Tibial nerve (tissue), 4 donors: ENCODE measurements at regions not wholly inside any gene's neighbourhood (a gene's known extent, or its start where the extent isn't known, plus 50 kb on each side); places are given as distances from the start of the nearest gene placed in this dataset.

Source experiments
- DNase-seq, 2 donors: peaks; one replicate each; pipeline ENCODE4 v3.0.0-alpha.2; 2019; ENCODE audit warnings: low spot score in 2 of 2
- H3K27ac ChIP-seq, 4 donors: fragments of 200-600 bp; sonication (generic) in 3 of 4; one replicate each; pipeline ENCODE4 v1.5.1; 2017 to 2019; ENCODE audit warnings: mild to moderate bottlenecking in 1 of 4
- H3K27me3 ChIP-seq, 2 donors: fragments of 200-600 bp; sonication (generic) in 1 of 2; one replicate each; pipeline versions ENCODE4 v1.5.1 to v1.6.0; 2017 to 2019
- H3K36me3 ChIP-seq, 3 donors: fragments of 200-600 bp; sonication (generic); one replicate each; pipeline ENCODE4 v1.5.1; 2018 to 2019
- H3K4me1 ChIP-seq, 4 donors: fragments of 200-600 bp; sonication (generic) in 3 of 4; one replicate each; pipeline ENCODE4 v1.5.1; 2017 to 2019
- H3K4me3 ChIP-seq, 4 donors: fragments of 200-600 bp; sonication (generic) in 3 of 4; one replicate each; pipeline ENCODE4 v1.5.1; 2017 to 2019; ENCODE audit warnings: mild to moderate bottlenecking in 1 of 4, moderate library complexity in 1 of 4
- H3K9me3 ChIP-seq, 4 donors: fragments of 200-600 bp; sonication (generic) in 3 of 4; one replicate each; pipeline ENCODE4 v1.5.1; 2017 to 2019
- EP300 ChIP-seq, 2 donors: sonication (generic); formaldehyde crosslinking; IDR thresholded peaks; one replicate each; pipeline ENCODE4 v1.6.1; 2017; ENCODE audit warnings: antibody characterized with exemption in 2 of 2, mild to moderate bottlenecking in 1 of 2
- POLR2A ChIP-seq, 2 donors: fragments of 450-650 bp; IDR thresholded peaks; one replicate each; pipeline ENCODE4 v1.6.1; 2017; ENCODE audit warnings: antibody characterized with exemption in 2 of 2, mild to moderate bottlenecking in 2 of 2, moderate library complexity in 2 of 2
- WGBS, 2 donors: methylation state at CpG; one replicate each; pipeline ENCODE4 v1.1.5; 2018; 5-methylcytosine and 5-hydroxymethylcytosine counted together
- TF ChIP-seq, protein P1 (sequence below), 5 experiments: fragments of 200-600 bp in 3 of 5; fragments of 450-650 bp in 2 of 5; sonication (generic) in 3 of 5; IDR thresholded peaks; one replicate each; pipeline ENCODE4 v1.5.1; 2016 to 2019; ENCODE audit warnings: antibody characterized with exemption in 5 of 5, mild to moderate bottlenecking in 3 of 5, moderate library complexity in 2 of 5

DNA sequence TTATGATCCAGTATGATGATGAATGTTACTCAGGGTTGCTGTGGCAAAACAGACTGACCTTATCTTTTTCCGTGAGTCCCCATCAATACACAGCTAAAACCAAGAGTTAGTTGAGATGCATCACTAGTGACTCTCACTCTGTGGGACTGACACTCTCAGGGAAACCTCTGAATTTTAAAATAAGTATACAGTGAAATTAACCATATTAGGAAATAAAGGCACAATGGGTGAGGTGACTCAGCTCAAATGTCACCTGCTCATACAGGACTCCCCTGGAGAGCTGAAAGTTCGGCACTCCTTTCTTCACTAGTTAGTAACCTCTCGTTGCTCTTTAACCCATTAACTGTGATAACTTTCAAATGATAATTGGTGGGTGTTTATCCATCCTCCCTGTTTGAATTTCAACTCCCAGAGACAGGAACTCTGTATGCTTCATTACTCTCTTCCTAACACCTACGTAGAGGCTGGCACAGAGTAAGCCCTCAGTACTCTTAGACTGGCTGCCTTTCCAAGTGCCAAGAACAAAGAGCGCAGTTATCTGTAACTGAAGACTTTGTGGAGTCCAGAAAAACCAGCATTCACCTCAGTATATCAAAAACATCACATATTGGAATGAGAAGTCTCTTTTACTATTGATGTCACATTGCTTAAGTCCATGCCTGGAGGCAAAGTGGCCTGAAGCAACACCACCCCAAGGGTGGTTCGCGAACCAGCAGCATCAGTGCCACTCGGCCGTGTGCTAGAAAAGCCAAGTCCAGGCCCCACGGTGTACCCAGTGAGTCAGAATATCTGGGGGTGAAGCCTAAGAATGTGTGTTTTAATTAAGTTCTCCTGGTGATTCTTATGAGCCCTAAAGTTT, 91.1 kb downstream of the NIBAN1 start:
- Histone ChIP-seq H3K9me3 (no peaks in the 10 kb centered on the region), H3K27ac (peak overlapping the region in 3 of 4 donors; percentile 9 to 84 (median 69)), H3K4me3 (no peak overlapping the region), H3K36me3 (no peaks in the 10 kb centered on the region), H3K27me3 (no peaks in the 10 kb centered on the region), H3K4me1 (peaks cover 0 to 59% (median 7%) of the 10 kb centered on the region in 4 donors)
- TF ChIP-seq POLR2A (IDR thresholded peaks at IDR 0.05) (no peak), EP300 (IDR thresholded peaks at IDR 0.05) (no peak)
- TF ChIP-seq, protein P1, sequence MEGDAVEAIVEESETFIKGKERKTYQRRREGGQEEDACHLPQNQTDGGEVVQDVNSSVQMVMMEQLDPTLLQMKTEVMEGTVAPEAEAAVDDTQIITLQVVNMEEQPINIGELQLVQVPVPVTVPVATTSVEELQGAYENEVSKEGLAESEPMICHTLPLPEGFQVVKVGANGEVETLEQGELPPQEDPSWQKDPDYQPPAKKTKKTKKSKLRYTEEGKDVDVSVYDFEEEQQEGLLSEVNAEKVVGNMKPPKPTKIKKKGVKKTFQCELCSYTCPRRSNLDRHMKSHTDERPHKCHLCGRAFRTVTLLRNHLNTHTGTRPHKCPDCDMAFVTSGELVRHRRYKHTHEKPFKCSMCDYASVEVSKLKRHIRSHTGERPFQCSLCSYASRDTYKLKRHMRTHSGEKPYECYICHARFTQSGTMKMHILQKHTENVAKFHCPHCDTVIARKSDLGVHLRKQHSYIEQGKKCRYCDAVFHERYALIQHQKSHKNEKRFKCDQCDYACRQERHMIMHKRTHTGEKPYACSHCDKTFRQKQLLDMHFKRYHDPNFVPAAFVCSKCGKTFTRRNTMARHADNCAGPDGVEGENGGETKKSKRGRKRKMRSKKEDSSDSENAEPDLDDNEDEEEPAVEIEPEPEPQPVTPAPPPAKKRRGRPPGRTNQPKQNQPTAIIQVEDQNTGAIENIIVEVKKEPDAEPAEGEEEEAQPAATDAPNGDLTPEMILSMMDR (IDR thresholded peaks at IDR 0.05) = no peak
- no peak for DNase-seq
- WGBS, 2 donors = 70 to 84% methylated on average over 10 of the region's 10 CpGs

DNA sequence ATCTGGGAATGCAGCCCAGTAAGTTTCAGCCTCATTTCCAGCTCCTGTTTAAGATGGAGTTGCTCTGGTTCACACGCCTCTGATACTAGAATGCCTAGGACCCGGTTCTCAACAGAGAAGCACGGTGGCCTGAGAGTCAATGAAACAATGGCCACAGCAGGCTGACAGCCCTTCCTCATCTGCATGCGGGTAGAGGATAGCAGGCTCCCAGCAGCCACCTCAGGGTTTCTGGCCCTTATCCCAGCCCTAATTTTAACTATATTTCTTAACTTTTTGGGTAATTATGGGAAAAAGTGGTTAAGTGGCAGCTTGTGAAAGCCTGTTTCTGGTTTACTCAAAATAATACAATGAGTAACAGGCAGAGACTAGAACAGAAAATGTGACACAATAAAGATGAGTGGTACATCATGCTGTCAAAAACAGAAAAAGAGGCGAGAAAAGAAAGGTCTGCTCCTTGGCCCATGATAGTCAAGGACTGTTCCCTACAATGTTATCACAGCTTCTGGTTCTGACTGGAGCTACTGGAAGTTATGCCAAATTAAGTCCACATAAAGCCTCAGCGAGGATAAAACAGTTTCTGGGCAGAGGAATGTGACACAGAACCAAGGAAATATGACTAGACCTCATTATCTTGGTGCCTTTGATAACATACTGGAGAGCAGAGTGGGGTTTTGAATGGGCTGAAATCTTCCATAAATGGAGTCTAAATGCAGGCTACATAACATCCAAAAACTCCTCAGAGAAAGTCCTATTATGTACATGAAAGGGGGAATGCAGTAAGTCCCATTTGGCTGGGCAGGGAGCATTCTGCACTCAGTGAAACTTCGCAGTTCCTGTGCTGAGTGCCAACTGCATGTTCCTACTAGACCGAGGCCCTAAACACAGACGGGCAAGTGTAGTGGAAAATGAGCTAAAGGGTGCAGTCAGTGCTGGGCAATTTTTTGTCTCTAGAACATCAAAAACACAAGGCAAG, 92.1 kb downstream of the NIBAN1 start:
- Histone ChIP-seq H3K4me1 (peaks cover 0 to 57% (median 4%) of the 10 kb centered on the region in 4 donors), H3K36me3 (no peaks in the 10 kb centered on the region), H3K9me3 (no peaks in the 10 kb centered on the region), H3K27me3 (no peaks in the 10 kb centered on the region), H3K4me3 (no peak overlapping the region), H3K27ac (peak overlapping the region in 3 of 4 donors; percentile 9 to 84 (median 69))
- no peak for DNase-seq
- TF ChIP-seq EP300 (IDR thresholded peaks at IDR 0.05) (no peak), POLR2A (IDR thresholded peaks at IDR 0.05) (no peak)
- TF ChIP-seq, protein P1 (IDR thresholded peaks at IDR 0.05) = no peak
- WGBS, 2 donors = 58 to 59% methylated on average over 9 of the region's 9 CpGs

DNA sequence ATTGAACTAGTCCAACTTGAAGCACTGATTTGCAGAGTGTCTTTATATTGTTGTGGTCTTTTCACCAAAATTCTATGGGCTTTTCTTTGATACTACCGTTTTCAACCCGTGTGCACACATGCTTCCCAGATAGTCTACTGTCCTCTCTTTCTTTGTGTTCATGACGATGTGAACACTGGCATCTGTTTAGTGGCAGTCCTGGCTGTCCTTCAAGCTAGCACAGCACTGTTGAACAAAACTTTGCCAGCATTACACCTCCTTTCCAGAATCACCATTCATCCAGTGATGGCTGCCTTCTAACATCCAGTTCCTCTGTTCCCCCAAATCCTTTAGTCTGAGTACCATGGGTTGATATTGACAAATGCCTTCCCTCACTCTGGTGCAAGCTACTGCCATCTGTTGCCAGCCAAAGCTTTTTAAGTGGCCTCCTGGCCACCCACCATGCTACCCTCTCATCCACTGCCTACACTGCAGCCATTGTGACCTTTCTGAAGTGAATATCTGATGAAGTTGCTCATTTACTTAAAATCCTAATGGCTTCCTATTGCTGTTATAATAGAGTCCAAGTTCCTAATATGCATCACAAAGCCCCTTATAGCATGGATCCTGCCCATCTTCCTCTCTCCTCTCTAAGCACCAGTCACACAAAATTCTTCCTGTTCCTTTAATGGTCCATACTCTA, 94.3 kb downstream of the NIBAN1 start:
- no peak for DNase-seq
- Histone ChIP-seq H3K27ac (no peak overlapping the region), H3K27me3 (no peaks in the 10 kb centered on the region), H3K36me3 (no peaks in the 10 kb centered on the region), H3K4me3 (no peak overlapping the region), H3K9me3 (no peaks in the 10 kb centered on the region), H3K4me1 (peaks cover 0 to 35% (median 4%) of the 10 kb centered on the region in 4 donors)
- TF ChIP-seq, protein P1 (IDR thresholded peaks at IDR 0.05) = no peak
- TF ChIP-seq POLR2A (IDR thresholded peaks at IDR 0.05) (no peak), EP300 (IDR thresholded peaks at IDR 0.05) (no peak)
- 90 to 94% methylated on average over 3 of the region's 3 CpGs for WGBS, 2 donors

DNA sequence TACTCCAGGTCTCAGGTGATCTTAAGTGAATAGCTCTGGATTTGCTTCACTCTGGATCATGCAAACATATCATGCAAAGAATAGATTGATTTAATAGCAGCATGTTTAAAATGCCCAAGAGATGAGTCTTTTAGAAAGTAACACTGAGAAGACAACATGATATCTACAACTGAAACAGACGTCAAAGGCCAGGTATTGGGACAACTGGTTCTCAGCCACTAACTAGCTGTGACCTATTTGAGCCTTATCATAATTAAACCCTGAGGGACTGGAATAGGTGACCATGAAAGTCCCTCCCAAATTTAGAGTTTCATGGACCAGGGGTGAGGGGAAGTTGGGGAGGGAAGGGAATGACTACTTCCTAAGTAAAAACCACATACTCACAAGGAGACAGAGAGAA, 95.7 kb downstream of the NIBAN1 start:
- 96 to 100% methylated on average over 1 of the region's 1 CpG for WGBS, 2 donors
- TF ChIP-seq POLR2A (IDR thresholded peaks at IDR 0.05) = no peak
- no peak for TF ChIP-seq EP300 (IDR thresholded peaks at IDR 0.05)
- TF ChIP-seq, protein P1 (IDR thresholded peaks at IDR 0.05) = no peak
- no peaks in the 10 kb centered on the region for H3K27me3 ChIP-seq
- H3K4me1 ChIP-seq = peaks cover 0 to 31% (median 4%) of the 10 kb centered on the region in 4 donors
- no peak overlapping the region for H3K27ac ChIP-seq
- DNase-seq = no peak
- H3K9me3 ChIP-seq = no peaks in the 10 kb centered on the region
- H3K4me3 ChIP-seq = no peak overlapping the region
- H3K36me3 ChIP-seq = no peaks in the 10 kb centered on the region
